IMR-90 (cell line): ENCODE measurements at regions not wholly inside any gene's neighbourhood (a gene's known extent, or its start where the extent isn't known, plus 50 kb on each side); places are given as distances from the start of the nearest gene placed in this dataset.

ENCODE experiments used
- ATAC-seq: fragments of 200-7000 bp; cut with Tn5 transposase; 2 replicates; pipeline ENCODE4 v1.9.1; 2020; ENCODE audit warnings: low read depth, mild to moderate bottlenecking, moderate library complexity
- BruUV-seq: library from RNA; stranded (reverse); fragments of 400-500 nt; replicated peaks from 2 replicates; lab custom pipeline; 2021; lab: Mats Ljungman, UMichigan
- CTCF ChIA-PET: fragments of 300-600 bp; formaldehyde crosslinking; extraction: SDS; loops from one replicate; lab custom pipeline; 2021; ENCODE audit warnings: antibody characterized with exemption; lab: Yijun Ruan, JAX
- POLR2A ChIA-PET: fragments of 300-600 bp; sonication (Branson Sonifier 250); formaldehyde crosslinking; loops from one replicate; lab custom pipeline; 2022; ENCODE audit warnings: antibody characterized with exemption; ENCODE audit not compliant: unreplicated experiment; lab: Charles Lee
- DNase-seq: peaks from one replicate; pipeline ENCODE4 v3.0.0; 2013
- H2AFZ ChIP-seq: replicated peaks from 2 replicates; pipeline ENCODE3; 2013; ENCODE audit warnings: low read length, mild to moderate bottlenecking; ENCODE audit not compliant: poor library complexity
- H2AK5ac ChIP-seq: 2 replicates; pipeline ENCODE4 v1.6.1; 2013; ENCODE audit warnings: low read depth, low read length, inconsistent platforms
- H2AK9ac ChIP-seq: replicated peaks from 2 replicates; pipeline ENCODE3; 2013; ENCODE audit warnings: mild to moderate bottlenecking, low read depth, low read length, moderate library complexity; ENCODE audit not compliant: poor library complexity
- H2BK120ac ChIP-seq: 2 replicates; pipeline ENCODE4 v1.6.1; 2013; ENCODE audit warnings: low read depth, low read length, inconsistent platforms
- H2BK15ac ChIP-seq: 3 replicates; pipeline ENCODE4 v1.6.1; 2013; ENCODE audit warnings: low read depth, low read length, inconsistent platforms
- H2BK20ac ChIP-seq: 2 replicates; pipeline ENCODE4 v1.6.1; 2013; ENCODE audit warnings: low read depth, mild to moderate bottlenecking, inconsistent platforms, low read length, moderate library complexity
- H2BK5ac ChIP-seq: 2 replicates; pipeline ENCODE4 v1.6.1; 2013; ENCODE audit warnings: mild to moderate bottlenecking, low read depth, low read length, inconsistent platforms; ENCODE audit not compliant: poor library complexity, severe bottlenecking
- H3K14ac ChIP-seq: replicated peaks from 2 replicates; pipeline ENCODE4 v1.6.1; 2013; ENCODE audit warnings: low read depth, low read length, inconsistent platforms
- H3K18ac ChIP-seq: 2 replicates; pipeline ENCODE4 v1.6.1; 2013; ENCODE audit warnings: low read depth, low read length, control low read depth
- H3K23ac ChIP-seq: 2 replicates; pipeline ENCODE4 v1.6.1; 2013; ENCODE audit warnings: low read depth, low read length, inconsistent platforms
- H3K27ac ChIP-seq: 2 replicates; pipeline ENCODE4 v1.5.1; 2013; ENCODE audit warnings: mild to moderate bottlenecking, control low read depth, low read length; ENCODE audit not compliant: insufficient read depth
- H3K27me3 ChIP-seq: 2 replicates; pipeline ENCODE4 v1.6.1; 2013; ENCODE audit warnings: low read length; ENCODE audit not compliant: control insufficient read depth, insufficient read depth
- H3K36me3 ChIP-seq: 2 replicates; pipeline ENCODE4 v1.6.1; 2013; ENCODE audit warnings: low read length, mixed read lengths; ENCODE audit not compliant: control insufficient read depth, insufficient read depth
- H3K4ac ChIP-seq: 2 replicates; pipeline ENCODE4 v1.6.1; 2013; ENCODE audit warnings: low read depth, low read length, inconsistent platforms
- H3K4me1 ChIP-seq: 2 replicates; pipeline ENCODE4 v1.6.1; 2013; ENCODE audit warnings: low read length, mixed read lengths; ENCODE audit not compliant: control insufficient read depth, insufficient read depth
- H3K4me2 ChIP-seq: 2 replicates; pipeline ENCODE4 v1.6.1; 2013; ENCODE audit warnings: low read depth, mild to moderate bottlenecking, control low read depth, low read length, moderate library complexity
- H3K4me3 ChIP-seq: 2 replicates; pipeline ENCODE4 v1.5.1; 2013; ENCODE audit warnings: low read depth, mild to moderate bottlenecking, control low read depth, low read length, moderate library complexity; ENCODE audit not compliant: insufficient read depth
- H3K56ac ChIP-seq: 2 replicates; pipeline ENCODE4 v1.6.1; 2013; ENCODE audit warnings: low read length, inconsistent platforms; ENCODE audit not compliant: insufficient read depth; ENCODE audit errors: extremely low read depth
- H3K79me1 ChIP-seq, 2 experiments: 2 replicates each; pipeline ENCODE4 v1.6.1; 2013; ENCODE audit warnings: low read length in 2 of 2, inconsistent platforms in 1 of 2, low read depth in 1 of 2
- H3K9ac ChIP-seq: 2 replicates; pipeline ENCODE4 v1.6.1; 2013; ENCODE audit warnings: low read depth, low read length, control low read depth
- H3K9me1 ChIP-seq: 2 replicates; pipeline ENCODE4 v1.6.1; 2013; ENCODE audit warnings: low read length, inconsistent platforms; ENCODE audit not compliant: insufficient read depth
- H3K9me3 ChIP-seq: 2 replicates; pipeline ENCODE4 v1.6.1; 2013; ENCODE audit warnings: low read length; ENCODE audit not compliant: control insufficient read depth, insufficient read depth
- H4K20me1 ChIP-seq: 2 replicates; pipeline ENCODE4 v1.6.1; 2013; ENCODE audit warnings: low read length, inconsistent platforms; ENCODE audit not compliant: insufficient read depth
- H4K5ac ChIP-seq: 2 replicates; pipeline ENCODE4 v1.6.1; 2013; ENCODE audit warnings: mild to moderate bottlenecking, low read depth, low read length, control low read depth
- H4K8ac ChIP-seq, 2 experiments: 2 replicates each; pipeline ENCODE4 v1.6.1; 2013; ENCODE audit warnings: low read depth in 2 of 2, low read length in 2 of 2, control low read depth in 1 of 2, inconsistent platforms in 1 of 2
- H4K91ac ChIP-seq: 2 replicates; pipeline ENCODE4 v1.6.1; 2013; ENCODE audit warnings: low read depth, low read length, inconsistent platforms; ENCODE audit not compliant: insufficient read depth
- MAFK ChIP-seq: IDR thresholded peaks from 2 replicates; pipeline ENCODE4 v1.6.1; 2012; ENCODE audit warnings: low read depth, low read length, improper control_type of control experiment
- WGBS, 2 experiments: methylation state at CpG; one replicate each; pipeline versions ENCODE4 v1.1.5 to v1.1.7; 2013; ENCODE audit warnings: missing lambda C conversion rate in 2 of 2; ENCODE audit not compliant: insufficient read length in 1 of 2; ENCODE audit errors: extremely low coverage in 2 of 2; 5-methylcytosine and 5-hydroxymethylcytosine counted together
- dilution Hi-C: fragments of 300-500 bp; cut with HindIII; formaldehyde crosslinking; loops from one replicate; pipeline ENCODE4 v1.14.3; 2018; ENCODE audit warnings: low sequenced_read_pairs; ENCODE audit not compliant: unreplicated experiment
- in situ Hi-C: fragments of 300-500 bp; cut with MboI; formaldehyde crosslinking; loops from 3 replicates; pipeline ENCODE4 v1.14.3; 2019; ENCODE audit warnings: low sequenced_read_pairs, inconsistent platforms, mixed read lengths
- intact Hi-C: fragments of 100-400 bp; cut with micrococcal nuclease; formaldehyde crosslinking; loops from 2 replicates; pipeline ENCODE4 v1.10.0; 2022

DNA sequence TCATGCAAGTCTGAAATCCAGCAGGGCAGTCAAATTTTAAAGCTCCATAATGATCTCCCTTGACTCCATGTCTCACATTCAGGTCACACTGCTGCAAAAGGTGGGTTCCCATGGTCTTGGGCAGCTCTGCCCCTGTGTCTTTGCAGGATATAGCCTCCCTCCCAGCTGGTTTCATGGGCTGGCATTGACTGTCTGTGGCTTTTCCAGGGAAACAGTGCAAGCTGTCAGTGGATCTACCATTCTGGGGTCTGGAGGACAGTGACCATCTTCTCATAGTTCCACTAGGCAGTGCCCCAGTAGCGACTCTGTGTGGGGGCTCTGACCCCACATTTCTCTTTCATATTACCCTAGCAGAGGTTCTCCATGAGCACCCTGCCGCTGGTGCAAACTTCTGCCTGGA, 220.6 kb upstream of the COPS8 start:
- Histone ChIP-seq H2AFZ (no peak overlapping the region), H4K91ac (no peak overlapping the region), H3K4me3 (no peak overlapping the region), H3K9me3 (no peaks in the 10 kb centered on the region; the same call in 1 of the 2 replicates), H2BK15ac (no peak overlapping the region), H3K27ac (no peak overlapping the region), H3K4me1 (peaks cover 3% of the 10 kb centered on the region; the same call in 1 of the 2 replicates), H4K8ac (no peak overlapping the region), H3K23ac (no peak overlapping the region), H4K20me1 (no peaks in the 10 kb centered on the region), H3K27me3 (no peaks in the 10 kb centered on the region), H2BK20ac (no peak overlapping the region), H3K4me2 (no peak overlapping the region), H3K14ac (no peak overlapping the region), H3K9ac (no peak overlapping the region), H2AK9ac (no peak overlapping the region), H3K56ac (no peak overlapping the region), H3K79me1 (no peaks in the 10 kb centered on the region), H4K5ac (no peak overlapping the region), H3K18ac (no peak overlapping the region), H3K36me3 (no peaks in the 10 kb centered on the region), H2AK5ac (no peak overlapping the region), H3K9me1 (no peaks in the 10 kb centered on the region), H3K4ac (no peak overlapping the region), H2BK5ac (no peak overlapping the region), H2BK120ac (no peak overlapping the region)
- in situ Hi-C loops = no loop called here
- intact Hi-C loops = no loop called here
- WGBS, 2 experiments = 20% methylated on average over 1 of the region's 2 CpGs; no CpG with 5 or more reads in 1 of the 2 experiments
- no peak for TF ChIP-seq MAFK
- no peak for DNase-seq
- ChIA-PET CTCF (no interaction called here), POLR2A (no interaction called here)
- dilution Hi-C loops = no loop called here
- ATAC-seq = no peak
- BruUV-seq = no TSS peak
